WTC11 (cell line): ENCODE measurements at regions not wholly inside any gene's neighbourhood (a gene's known extent, or its start where the extent isn't known, plus 50 kb on each side); places are given as distances from the start of the nearest gene placed in this dataset.

ENCODE experiments used
- ATAC-seq: fragments of 200-7000 bp; cut with Tn5 transposase; 2 replicates; pipeline ENCODE4 v1.10.0; 2021; ENCODE audit warnings: mild to moderate bottlenecking, moderate library complexity
- CTCF ChIA-PET: fragments of 300-600 bp; sonication (Branson Sonifier 250); formaldehyde crosslinking; loops from one replicate; lab custom pipeline; 2021; ENCODE audit warnings: antibody characterized with exemption; lab: Charles Lee
- POLR2A ChIA-PET: fragments of 350-600 bp; sonication (Branson Sonifier 250); formaldehyde crosslinking; loops from one replicate; lab custom pipeline; 2021; ENCODE audit warnings: antibody characterized with exemption; lab: Charles Lee
- DNase-seq: peaks from one replicate; pipeline ENCODE4 v3.0.0; 2021; ENCODE audit warnings: low spot score
- H3K27ac Mint-ChIP-seq: 2 replicates; pipeline ENCODE4 v1.8.0; 2021; ENCODE audit warnings: mixed read lengths
- H3K27me3 Mint-ChIP-seq: 2 replicates; pipeline ENCODE4 v1.8.0; 2021; ENCODE audit warnings: low read depth, mild to moderate bottlenecking, moderate library complexity, mixed read lengths
- H3K36me3 Mint-ChIP-seq: 2 replicates; pipeline ENCODE4 v1.8.0; 2021; ENCODE audit warnings: mixed read lengths
- H3K4me1 Mint-ChIP-seq: 2 replicates; pipeline ENCODE4 v1.8.0; 2022; ENCODE audit warnings: mixed read lengths
- H3K4me3 Mint-ChIP-seq: 2 replicates; pipeline ENCODE4 v1.8.0; 2021; ENCODE audit warnings: mild to moderate bottlenecking, moderate library complexity, mixed read lengths
- H3K9me3 Mint-ChIP-seq: 2 replicates; pipeline ENCODE4 v1.8.0; 2021; ENCODE audit warnings: mixed read lengths
- ATF1 ChIP-seq: sonication (generic); formaldehyde crosslinking; IDR thresholded peaks from 2 replicates; pipeline ENCODE4 v1.8.1; 2023; ENCODE audit warnings: mild to moderate bottlenecking, moderate library complexity, missing genetic modification reagents
- CDX4 ChIP-seq: fragments of 250-450 bp; sonication (Bioruptor Pico); IDR thresholded peaks from 2 replicates; pipeline ENCODE4 v1.9.0; 2021; ENCODE audit warnings: moderate library complexity, mild to moderate bottlenecking, inconsistent platforms, borderline replicate concordance
- CREB1 ChIP-seq: sonication (generic); formaldehyde crosslinking; IDR thresholded peaks from 2 replicates; pipeline ENCODE4 v1.8.0; 2023; ENCODE audit warnings: mild to moderate bottlenecking, missing genetic modification reagents
- E2F5 ChIP-seq: sonication (generic); formaldehyde crosslinking; IDR thresholded peaks from 2 replicates; pipeline ENCODE4 v1.8.1; 2022; ENCODE audit warnings: mild to moderate bottlenecking, moderate library complexity, missing genetic modification reagents
- ERG ChIP-seq: fragments of 250-450 bp; sonication (Bioruptor Pico); IDR thresholded peaks from 2 replicates; pipeline ENCODE4 v1.8.0; 2021; ENCODE audit warnings: mild to moderate bottlenecking
- ETV6 ChIP-seq: sonication (generic); formaldehyde crosslinking; IDR thresholded peaks from 2 replicates; pipeline ENCODE4 v1.8.1; 2022; ENCODE audit warnings: mild to moderate bottlenecking, missing genetic modification reagents
- FOXP4 ChIP-seq: sonication (generic); formaldehyde crosslinking; IDR thresholded peaks from 2 replicates; pipeline ENCODE4 v1.8.0; 2022; ENCODE audit warnings: mild to moderate bottlenecking, missing genetic modification reagents
- GABPB1 ChIP-seq: sonication (generic); formaldehyde crosslinking; IDR thresholded peaks from 2 replicates; pipeline ENCODE4 v1.8.1; 2023; ENCODE audit warnings: mild to moderate bottlenecking, missing genetic modification reagents
- IRF1 ChIP-seq: sonication (generic); formaldehyde crosslinking; IDR thresholded peaks from 2 replicates; pipeline ENCODE4 v1.8.0; 2023; ENCODE audit warnings: missing genetic modification reagents
- MXD4 ChIP-seq: fragments of 250-450 bp; sonication (Bioruptor Pico); IDR thresholded peaks from 2 replicates; pipeline ENCODE4 v1.8.0; 2021; ENCODE audit warnings: mild to moderate bottlenecking, moderate library complexity, borderline replicate concordance
- NFYB ChIP-seq: sonication (generic); formaldehyde crosslinking; conservative IDR thresholded peaks from 2 replicates; pipeline ENCODE4 v1.8.0; 2022; ENCODE audit warnings: low read depth, missing genetic modification reagents
- NR1H2 ChIP-seq: sonication (generic); formaldehyde crosslinking; IDR thresholded peaks from 2 replicates; pipeline ENCODE4 v1.9.0; 2021; ENCODE audit warnings: mild to moderate bottlenecking, moderate library complexity, missing genetic modification reagents
- OVOL2 ChIP-seq: fragments of 250-450 bp; sonication (Bioruptor Pico); IDR thresholded peaks from 2 replicates; pipeline ENCODE4 v1.9.0; 2021; ENCODE audit warnings: mild to moderate bottlenecking, borderline replicate concordance
- RELA ChIP-seq: sonication (generic); formaldehyde crosslinking; IDR thresholded peaks from 2 replicates; pipeline ENCODE4 v1.8.1; 2022; ENCODE audit warnings: missing genetic modification reagents, mild to moderate bottlenecking, borderline replicate concordance
- SMAD3 ChIP-seq: sonication (generic); formaldehyde crosslinking; IDR thresholded peaks from 2 replicates; pipeline ENCODE4 v1.8.0; 2022; ENCODE audit warnings: missing genetic modification reagents, mild to moderate bottlenecking, borderline replicate concordance
- SOX15 ChIP-seq: fragments of 250-450 bp; sonication (Bioruptor Pico); IDR thresholded peaks from 2 replicates; pipeline ENCODE4 v1.9.0; 2021; ENCODE audit warnings: mild to moderate bottlenecking
- STAT6 ChIP-seq: sonication (generic); formaldehyde crosslinking; conservative IDR thresholded peaks from 2 replicates; pipeline ENCODE4 v1.8.1; 2023; ENCODE audit warnings: mild to moderate bottlenecking, low read depth, missing genetic modification reagents, moderate library complexity
- TCF7 ChIP-seq: sonication (generic); formaldehyde crosslinking; IDR thresholded peaks from 2 replicates; pipeline ENCODE4 v1.8.0; 2022; ENCODE audit warnings: mild to moderate bottlenecking, low read depth, missing genetic modification reagents, moderate library complexity
- TEAD4 ChIP-seq: sonication (generic); formaldehyde crosslinking; IDR thresholded peaks from 2 replicates; pipeline ENCODE4 v1.8.0; 2022; ENCODE audit warnings: mild to moderate bottlenecking, missing genetic modification reagents
- USF2 ChIP-seq: sonication (generic); formaldehyde crosslinking; IDR thresholded peaks from 2 replicates; pipeline ENCODE4 v1.8.1; 2023; ENCODE audit warnings: mild to moderate bottlenecking, missing genetic modification reagents, moderate library complexity
- ZNF138 ChIP-seq: sonication (generic); formaldehyde crosslinking; conservative IDR thresholded peaks from 2 replicates; pipeline ENCODE4 v1.8.1; 2022; ENCODE audit warnings: mild to moderate bottlenecking, moderate library complexity, missing genetic modification reagents
- ZSCAN18 ChIP-seq: fragments of 250-450 bp; sonication (Bioruptor Pico); IDR thresholded peaks from 2 replicates; pipeline ENCODE4 v2.1.2; 2022; ENCODE audit warnings: mild to moderate bottlenecking, moderate library complexity

GRCh38 chr18:77187189-77187588 lies 54.6 kb upstream of the MBP start:
- Mint-ChIP-seq H3K27me3 (peaks cover 8% of the 10 kb centered on the region; the same call in 1 of the 2 replicates), H3K4me3 (no peak overlapping the region), H3K36me3 (peaks cover 24% of the 10 kb centered on the region), H3K4me1 (no peaks in the 10 kb centered on the region), H3K9me3 (peaks cover 40% of the 10 kb centered on the region), H3K27ac (no peak overlapping the region)
- ATAC-seq: no peak
- DNase-seq: no peak
- ChIA-PET POLR2A (no interaction called here), CTCF (no interaction called here)
- TF ChIP-seq ZSCAN18 (no peak), SOX15 (no peak), ETV6 (no peak), E2F5 (CRISPR knock-in tag) (no peak), GABPB1 (CRISPR knock-in tag) (no peak), ATF1 (no peak), MXD4 (no peak), IRF1 (CRISPR knock-in tag) (no peak), TCF7 (CRISPR knock-in tag) (no peak), OVOL2 (CRISPR knock-in tag) (no peak), CREB1 (CRISPR knock-in tag) (no peak), NR1H2 (CRISPR knock-in tag) (no peak)

GRCh38 chr18:77191071-77191751 lies 58.4 kb upstream of the GALR1 start:
- Mint-ChIP-seq H3K9me3 (peaks cover 41% of the 10 kb centered on the region), H3K36me3 (peaks cover 4% of the 10 kb centered on the region; the same call in 1 of the 2 replicates), H3K4me1 (no peaks in the 10 kb centered on the region), H3K27me3 (no peaks in the 10 kb centered on the region; the same call in 1 of the 2 replicates), H3K4me3 (no peak overlapping the region), H3K27ac (no peak overlapping the region)
- ChIA-PET POLR2A (no interaction called here), CTCF (no interaction called here)
- DNase-seq (no peak), ATAC-seq (no peak)
- TF ChIP-seq NFYB (CRISPR knock-in tag) (no peak), RELA (no peak), STAT6 (CRISPR knock-in tag) (no peak), CDX4 (CRISPR knock-in tag) (no peak), FOXP4 (no peak), CREB1 (CRISPR knock-in tag) (no peak), TEAD4 (CRISPR knock-in tag) (no peak), ZNF138 (no peak), ATF1 (no peak), ZSCAN18 (no peak), USF2 (CRISPR knock-in tag) (no peak), SMAD3 (CRISPR knock-in tag) (no peak), ERG (CRISPR knock-in tag) (no peak)
